Forelimb muscle (tissue), 1 donor: ENCODE measurements at regions not wholly inside any gene's neighbourhood (a gene's known extent, or its start where the extent isn't known, plus 50 kb on each side); places are given as distances from the start of the nearest gene placed in this dataset.
"Not testable (repeated sequence)": the region's sequence is repeated elsewhere in the genome, so short reads cannot be mapped to it uniquely, and the experiment has no call there.

ENCODE experiments used
- DNase-seq: peaks from one replicate; pipeline ENCODE4 v3.0.0-alpha.2; 2013; ENCODE audit warnings: low read depth

- no peak for DNase-seq
Observed at GRCh38 chr3:164380156-164380555, 698.1 kb downstream of the SI start.

- DNase-seq: no peak
Observed at GRCh38 chr3:164377466-164377865, 700.8 kb downstream of the SI start.

- no peak for DNase-seq
Observed at GRCh38 chr3:164375995-164376394, 702.3 kb downstream of the SI start.

GRCh38 chr3:164375538-164375937, 702.8 kb downstream of the SI start:
- DNase-seq: no peak

GRCh38 chr3:164371681-164372080, 706.6 kb downstream of the SI start:
- no peak for DNase-seq

GRCh38 chr3:164370970-164371369, 707.3 kb downstream of the SI start:
- no peak for DNase-seq

- DNase-seq: no peak
Observed at GRCh38 chr3:164365242-164365641, 713.1 kb downstream of the SI start.

GRCh38 chr3:164364111-164364510, 714.2 kb downstream of the SI start:
- no peak for DNase-seq

GRCh38 chr3:164360738-164361406, 717.4 kb downstream of the SI start:
- no peak for DNase-seq

- DNase-seq: no peak
Observed at GRCh38 chr3:164360078-164360578, 718.2 kb downstream of the SI start.

GRCh38 chr3:164352991-164353390, 725.3 kb downstream of the SI start:
- no peak for DNase-seq

- no peak for DNase-seq
Observed at GRCh38 chr3:164351131-164351530, 727.2 kb downstream of the SI start.

- DNase-seq: not testable (repeated sequence)
Observed at GRCh38 chr3:164342206-164342605, 736.1 kb downstream of the SI start.

- DNase-seq: no peak
Observed at GRCh38 chr3:164341086-164341485, 737.2 kb downstream of the SI start.

GRCh38 chr3:164340273-164340672, 738.0 kb downstream of the SI start:
- no peak for DNase-seq

GRCh38 chr3:164332831-164333802, 745.2 kb downstream of the SI start:
- no peak for DNase-seq

- DNase-seq: no peak
Observed at GRCh38 chr3:164326714-164327113, 751.6 kb downstream of the SI start.

- no peak for DNase-seq
Observed at GRCh38 chr3:164320962-164321361, 757.3 kb downstream of the SI start.

GRCh38 chr3:164306042-164306441, 772.3 kb downstream of the SI start:
- no peak for DNase-seq

- DNase-seq: no peak
Observed at GRCh38 chr3:164303894-164304293, 774.4 kb downstream of the SI start.

- no peak for DNase-seq
Observed at GRCh38 chr3:164302622-164303021, 775.7 kb downstream of the SI start.

GRCh38 chr3:164291486-164291885, 786.8 kb downstream of the SI start:
- not testable (repeated sequence) for DNase-seq

- no peak for DNase-seq
Observed at GRCh38 chr3:164278550-164278949, 799.7 kb downstream of the SI start.
